Endodermal cell (in vitro differentiated cells): ENCODE measurements at regions not wholly inside any gene's neighbourhood (a gene's known extent, or its start where the extent isn't known, plus 50 kb on each side); places are given as distances from the start of the nearest gene placed in this dataset.

ENCODE experiments used
- DNase-seq: peaks from one replicate; pipeline ENCODE4 v3.0.0-alpha.2; 2017
- H3K27ac ChIP-seq: 2 replicates; pipeline ENCODE4 v1.5.1; 2013; ENCODE audit warnings: mild to moderate bottlenecking, low read depth, low read length, moderate library complexity
- H3K27me3 ChIP-seq: 2 replicates; pipeline ENCODE4 v1.6.1; 2013; ENCODE audit warnings: mild to moderate bottlenecking, low read length, moderate library complexity; ENCODE audit not compliant: insufficient read depth, control insufficient read depth, poor library complexity, severe bottlenecking
- H3K36me3 ChIP-seq: 2 replicates; pipeline ENCODE4 v1.7.0; 2013; ENCODE audit warnings: mild to moderate bottlenecking, low read length, moderate library complexity; ENCODE audit not compliant: control insufficient read depth, insufficient read depth
- H3K4me1 ChIP-seq: one replicate; pipeline ENCODE4 v1.7.0; 2013; ENCODE audit warnings: low read length; ENCODE audit not compliant: control insufficient read depth, insufficient read depth
- H3K4me3 ChIP-seq: 2 replicates; pipeline ENCODE4 v1.5.1; 2013; ENCODE audit warnings: mild to moderate bottlenecking, low read length, moderate library complexity
- H3K9ac ChIP-seq: 2 replicates; pipeline ENCODE4 v1.6.1; 2013; ENCODE audit warnings: mild to moderate bottlenecking, low read length, moderate library complexity; ENCODE audit not compliant: poor library complexity, severe bottlenecking; ENCODE audit errors: extremely low read depth
- H3K9me3 ChIP-seq: 2 replicates; pipeline ENCODE4 v1.6.1; 2013; ENCODE audit warnings: mild to moderate bottlenecking, low read length, moderate library complexity; ENCODE audit not compliant: control insufficient read depth
- H3K27ac Mint-ChIP-seq: 2 replicates; pipeline ENCODE4 v1.8.0; 2020; ENCODE audit warnings: mixed read lengths
- H3K27me3 Mint-ChIP-seq: 2 replicates; pipeline ENCODE4 v1.8.0; 2021; ENCODE audit warnings: mild to moderate bottlenecking, mixed read lengths; ENCODE audit not compliant: insufficient read depth
- H3K36me3 Mint-ChIP-seq: 2 replicates; pipeline ENCODE4 v1.8.0; 2020; ENCODE audit warnings: low read depth, mixed read lengths
- H3K4me1 Mint-ChIP-seq: 2 replicates; pipeline ENCODE4 v1.8.0; 2020; ENCODE audit warnings: mixed read lengths
- H3K4me3 Mint-ChIP-seq: 2 replicates; pipeline ENCODE4 v1.8.0; 2020; ENCODE audit warnings: mild to moderate bottlenecking, moderate library complexity, mixed read lengths
- H3K9me3 Mint-ChIP-seq: 2 replicates; pipeline ENCODE4 v1.8.0; 2020; ENCODE audit warnings: mild to moderate bottlenecking, mixed read lengths
- WGBS, 2 experiments: methylation state at CpG; one replicate each; pipeline versions ENCODE4 v1.1.5 to v1.1.7; 2013; ENCODE audit warnings: missing lambda C conversion rate in 2 of 2, mixed read lengths in 1 of 2; ENCODE audit not compliant: insufficient coverage in 1 of 2, insufficient read length in 1 of 2; 5-methylcytosine and 5-hydroxymethylcytosine counted together
- TF ChIP-seq, protein P1 (sequence below): fragments of 200-600 bp; sonication (generic); conservative IDR thresholded peaks from 2 replicates; pipeline ENCODE4 v1.5.0; 2021; ENCODE audit warnings: antibody characterized with exemption, mild to moderate bottlenecking

DNA sequence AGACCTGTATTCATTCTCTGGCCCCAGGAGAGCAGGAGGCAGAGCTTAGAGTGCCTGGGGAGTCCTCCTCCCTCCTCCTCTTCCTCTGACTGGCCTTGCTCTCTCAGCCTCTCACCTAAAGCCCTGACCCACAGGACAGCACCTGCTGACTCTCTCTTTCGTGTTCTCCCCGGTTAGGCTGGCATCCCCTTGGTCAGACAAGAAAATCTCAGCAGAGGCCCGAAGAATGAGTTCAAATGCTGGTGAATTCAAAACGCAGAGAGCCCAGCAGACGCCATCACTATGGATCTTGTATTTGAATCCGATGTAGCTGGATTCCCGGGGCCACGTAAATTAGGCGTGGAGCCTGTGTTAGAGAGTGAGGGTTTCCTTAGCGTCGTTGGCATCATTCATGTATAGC, 255.3 kb downstream of the KLF6 start:
- no peak overlapping the region for H3K27ac ChIP-seq
- Mint-ChIP-seq H3K36me3 (no peaks in the 10 kb centered on the region), H3K27me3 (no peaks in the 10 kb centered on the region), H3K4me1 (no peaks in the 10 kb centered on the region), H3K9me3 (no peaks in the 10 kb centered on the region), H3K4me3 (no peak overlapping the region), H3K27ac (no peak overlapping the region)
- no peak overlapping the region for H3K4me3 ChIP-seq
- no peaks in the 10 kb centered on the region for H3K9me3 ChIP-seq
- no peaks in the 10 kb centered on the region for H3K27me3 ChIP-seq
- no peak overlapping the region for H3K9ac ChIP-seq
- TF ChIP-seq, protein P1, sequence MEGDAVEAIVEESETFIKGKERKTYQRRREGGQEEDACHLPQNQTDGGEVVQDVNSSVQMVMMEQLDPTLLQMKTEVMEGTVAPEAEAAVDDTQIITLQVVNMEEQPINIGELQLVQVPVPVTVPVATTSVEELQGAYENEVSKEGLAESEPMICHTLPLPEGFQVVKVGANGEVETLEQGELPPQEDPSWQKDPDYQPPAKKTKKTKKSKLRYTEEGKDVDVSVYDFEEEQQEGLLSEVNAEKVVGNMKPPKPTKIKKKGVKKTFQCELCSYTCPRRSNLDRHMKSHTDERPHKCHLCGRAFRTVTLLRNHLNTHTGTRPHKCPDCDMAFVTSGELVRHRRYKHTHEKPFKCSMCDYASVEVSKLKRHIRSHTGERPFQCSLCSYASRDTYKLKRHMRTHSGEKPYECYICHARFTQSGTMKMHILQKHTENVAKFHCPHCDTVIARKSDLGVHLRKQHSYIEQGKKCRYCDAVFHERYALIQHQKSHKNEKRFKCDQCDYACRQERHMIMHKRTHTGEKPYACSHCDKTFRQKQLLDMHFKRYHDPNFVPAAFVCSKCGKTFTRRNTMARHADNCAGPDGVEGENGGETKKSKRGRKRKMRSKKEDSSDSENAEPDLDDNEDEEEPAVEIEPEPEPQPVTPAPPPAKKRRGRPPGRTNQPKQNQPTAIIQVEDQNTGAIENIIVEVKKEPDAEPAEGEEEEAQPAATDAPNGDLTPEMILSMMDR = no peak
- 85 to 92% methylated on average over 10 to 11 of the region's 11 CpGs for WGBS, 2 experiments
- H3K36me3 ChIP-seq = no peaks in the 10 kb centered on the region
- no peak for DNase-seq
- no peaks in the 10 kb centered on the region for H3K4me1 ChIP-seq

DNA sequence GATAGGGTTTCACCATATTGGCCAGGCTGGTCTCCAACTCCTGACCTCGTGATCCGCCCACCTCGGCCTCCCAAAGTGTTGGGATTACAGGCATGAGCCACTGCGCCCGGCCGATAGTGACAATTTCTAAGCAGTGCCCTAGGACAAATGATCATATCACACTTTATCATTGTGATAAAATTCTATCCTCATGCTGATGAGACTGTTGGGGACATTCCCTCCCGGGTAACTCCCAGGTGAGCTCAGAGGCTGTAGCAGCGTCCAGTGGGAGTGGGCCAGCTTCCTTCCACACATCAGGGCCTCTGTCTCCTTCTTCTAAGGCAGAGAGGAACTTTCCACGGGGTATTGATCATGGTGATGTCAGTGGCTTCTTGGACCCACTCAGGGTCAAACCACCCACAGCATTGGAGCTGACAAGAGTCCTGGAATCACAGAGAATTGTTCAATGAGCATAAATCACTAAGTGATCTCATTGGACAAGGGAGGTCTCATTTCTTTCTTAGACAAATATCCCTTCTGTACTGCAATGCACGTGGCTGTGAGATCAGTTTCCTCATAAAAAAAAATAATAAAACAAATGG, 256.1 kb downstream of the KLF6 start:
- Histone ChIP-seq H3K9ac (no peak overlapping the region), H3K9me3 (no peaks in the 10 kb centered on the region), H3K36me3 (no peaks in the 10 kb centered on the region), H3K4me1 (no peaks in the 10 kb centered on the region), H3K4me3 (no peak overlapping the region), H3K27ac (no peak overlapping the region), H3K27me3 (no peaks in the 10 kb centered on the region)
- Mint-ChIP-seq H3K9me3 (no peaks in the 10 kb centered on the region), H3K36me3 (no peaks in the 10 kb centered on the region), H3K4me3 (no peak overlapping the region), H3K27ac (no peak overlapping the region), H3K27me3 (no peaks in the 10 kb centered on the region), H3K4me1 (no peaks in the 10 kb centered on the region)
- DNase-seq = no peak
- 93 to 94% methylated on average over 7 to 10 of the region's 10 CpGs for WGBS, 2 experiments
- TF ChIP-seq, protein P1 = no peak

DNA sequence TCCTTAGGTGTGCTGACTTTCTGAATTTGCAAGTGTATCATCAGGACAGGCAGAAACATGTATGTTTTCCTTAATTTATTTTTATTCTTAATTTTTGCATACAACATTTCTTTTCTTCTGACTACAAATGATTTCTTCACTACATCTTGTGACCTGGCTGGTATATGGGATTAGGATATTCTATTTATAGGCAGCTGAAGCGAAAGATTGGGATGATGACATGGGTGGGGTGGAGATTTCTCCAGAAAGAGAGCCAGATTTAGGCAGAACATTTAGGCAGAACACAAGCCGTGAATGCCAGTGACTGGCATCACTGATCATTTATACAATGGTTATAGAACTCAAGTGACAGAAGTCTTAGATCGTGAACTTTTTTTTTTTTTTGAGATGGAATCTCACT, 256.7 kb downstream of the KLF6 start:
- no peaks in the 10 kb centered on the region for H3K27me3 Mint-ChIP-seq
- no peaks in the 10 kb centered on the region for H3K4me1 ChIP-seq
- WGBS, 2 experiments = 86 to 96% methylated on average over 3 of the region's 3 CpGs

More for the DNA sequence above, 256.7 kb downstream of the KLF6 start:
- TF ChIP-seq, protein P1 = no peak
- Mint-ChIP-seq H3K4me3 (no peak overlapping the region), H3K9me3 (no peaks in the 10 kb centered on the region), H3K27ac (no peak overlapping the region), H3K4me1 (no peaks in the 10 kb centered on the region), H3K36me3 (no peaks in the 10 kb centered on the region)
- Histone ChIP-seq H3K36me3 (no peaks in the 10 kb centered on the region), H3K4me3 (no peak overlapping the region), H3K27ac (no peak overlapping the region), H3K9me3 (no peaks in the 10 kb centered on the region), H3K9ac (no peak overlapping the region), H3K27me3 (no peaks in the 10 kb centered on the region)
- DNase-seq = no peak
